SU-DHL-6 (cell line): ENCODE measurements at regions not wholly inside any gene's neighbourhood (a gene's known extent, or its start where the extent isn't known, plus 50 kb on each side); places are given as distances from the start of the nearest gene placed in this dataset.

ENCODE experiments used
- CTCF ChIP-seq: fragments of 200-600 bp; sonication (generic); IDR thresholded peaks from one replicate; pipeline ENCODE4 v1.5.1; 2017; ENCODE audit warnings: antibody characterized with exemption, mild to moderate bottlenecking, low read length, moderate library complexity; ENCODE audit not compliant: insufficient read depth, poor library complexity, severe bottlenecking
- EZH2phosphoT487 ChIP-seq: fragments of 200-600 bp; sonication (generic), shearing (Covaris generic); conservative IDR thresholded peaks from 2 replicates; pipeline ENCODE4 v1.6.1; 2018; ENCODE audit warnings: mild to moderate bottlenecking, antibody characterized with exemption, low read length, moderate library complexity, mixed read lengths

GRCh38 chr5:25909163-25909562 lies 1129.2 kb downstream of the CDH9 start:
- TF ChIP-seq EZH2phosphoT487 (no peak), CTCF (no peak)
